Right lobe of liver (tissue), 6 donors: ENCODE measurements at regions not wholly inside any gene's neighbourhood (a gene's known extent, or its start where the extent isn't known, plus 50 kb on each side); places are given as distances from the start of the nearest gene placed in this dataset.

ENCODE experiments used
- ATAC-seq, 4 donors: fragments of 200-7000 bp; cut with Tn5 transposase; one replicate each; pipeline ENCODE4 v1.9.1; 2020; ENCODE audit warnings: mild to moderate bottlenecking in 4 of 4, moderate library complexity in 4 of 4
- DNase-seq, 3 donors: peaks; one replicate each; pipeline ENCODE4 v3.0.0-alpha.2; 2020
- H3K27ac ChIP-seq, 3 donors: fragments of 200-600 bp; one replicate each; pipeline ENCODE4 v1.8.0; 2022
- H3K27me3 ChIP-seq, 2 donors: fragments of 200-600 bp; one replicate each; pipeline ENCODE4 v1.8.0; 2022
- H3K36me3 ChIP-seq, 4 donors: fragments of 200-600 bp; sonication (generic) in 1 of 4; one replicate each; pipeline versions ENCODE4 v1.5.1 to v1.8.0; 2017 to 2022; ENCODE audit warnings: control low read depth in 1 of 4
- H3K4me1 ChIP-seq, 4 donors: fragments of 200-600 bp; sonication (generic) in 1 of 4; one replicate each; pipeline versions ENCODE4 v1.5.1 to v1.8.0; 2017 to 2022; ENCODE audit warnings: control low read depth in 1 of 4
- H3K4me3 ChIP-seq, 3 donors: fragments of 200-600 bp; one replicate each; pipeline ENCODE4 v1.8.0; 2022
- H3K9me3 ChIP-seq, 4 donors: fragments of 200-600 bp; sonication (generic) in 1 of 4; one replicate each; pipeline versions ENCODE4 v1.5.1 to v1.8.0; 2017 to 2022; ENCODE audit warnings: control low read depth in 1 of 4
- CTCF ChIP-seq, 4 donors: fragments of 200-600 bp in 3 of 4; fragments of 450-650 bp in 1 of 4; IDR thresholded peaks; one replicate each; pipeline versions ENCODE4 v1.5.1 to v1.8.0; 2016 to 2022; ENCODE audit warnings: antibody characterized with exemption in 4 of 4, mild to moderate bottlenecking in 2 of 4
- POLR2A ChIP-seq: fragments of 450-650 bp; IDR thresholded peaks from one replicate; pipeline ENCODE4 v1.6.1; 2017; ENCODE audit warnings: antibody characterized with exemption, mild to moderate bottlenecking
- WGBS: methylation state at CpG from one replicate; pipeline ENCODE4 v1.1.6; 2018; ENCODE audit warnings: low coverage, low lambda C conversion rate; ENCODE audit not compliant: insufficient coverage; ENCODE audit errors: missing lambda C conversion rate; 5-methylcytosine and 5-hydroxymethylcytosine counted together
- intact Hi-C, 2 donors: fragments of 100-400 bp; cut with DNase I; formaldehyde crosslinking; loops; one replicate each; pipeline versions ENCODE4 v1.11.2 to v1.14.1; 2022
- donor health status: DM: no; HTN: yes; CAD: no.
- donor health status: DM: no; HTN: no; CAD: no.
- donor health status: DM: no; HTN: no; CAD: no.
- donor health status: DM: no; HTN: yes; CAD: no.
- donor health status: DM: no; HTN: yes; CAD: no.

GRCh38 chr5:85646036-85646435 is 971.7 kb upstream of the COX7C start:
- no peaks in the 10 kb centered on the region for H3K9me3 ChIP-seq
- H3K4me1 ChIP-seq, result no peaks in the 10 kb centered on the region
- DNase-seq, result no peak
- no peaks in the 10 kb centered on the region for H3K36me3 ChIP-seq
- WGBS, result 65% methylated on average over 7 of the region's 7 CpGs
- no peak for ATAC-seq
- H3K27me3 ChIP-seq, result no peaks in the 10 kb centered on the region
- H3K4me3 ChIP-seq, result no peak overlapping the region
- TF ChIP-seq CTCF (IDR thresholded peaks at IDR 0.05) (no peak), POLR2A (no peak)
- intact Hi-C loops, result no loop called here
- H3K27ac ChIP-seq, result no peak overlapping the region

GRCh38 chr5:85646641-85647040 is 971.1 kb upstream of the COX7C start:
- no peaks in the 10 kb centered on the region for H3K9me3 ChIP-seq
- no peak for TF ChIP-seq POLR2A
- no peak for TF ChIP-seq CTCF (IDR thresholded peaks at IDR 0.05)
- no peak overlapping the region for H3K27ac ChIP-seq
- no peaks in the 10 kb centered on the region for H3K36me3 ChIP-seq
- intact Hi-C loops, result no loop called here
- H3K27me3 ChIP-seq, result no peaks in the 10 kb centered on the region
- H3K4me3 ChIP-seq, result no peak overlapping the region
- WGBS, result 68% methylated on average over 2 of the region's 2 CpGs
- no peaks in the 10 kb centered on the region for H3K4me1 ChIP-seq
- ATAC-seq (no peak), DNase-seq (no peak)

- intact Hi-C loops, result no loop called here
- no peak for DNase-seq
- H3K36me3 ChIP-seq, result no peaks in the 10 kb centered on the region
- no peaks in the 10 kb centered on the region for H3K9me3 ChIP-seq
- no peaks in the 10 kb centered on the region for H3K4me1 ChIP-seq
- no peak overlapping the region for H3K27ac ChIP-seq
- TF ChIP-seq POLR2A (no peak), CTCF (IDR thresholded peaks at IDR 0.05) (no peak)
- 70% methylated on average over 14 of the region's 25 CpGs for WGBS
- H3K27me3 ChIP-seq, result no peaks in the 10 kb centered on the region
- no peak overlapping the region for H3K4me3 ChIP-seq
- no peak for ATAC-seq
Measured at GRCh38 chr5:85647349-85648127, 970.2 kb upstream of the COX7C start.

- Histone ChIP-seq H3K9me3 (no peaks in the 10 kb centered on the region), H3K4me3 (no peak overlapping the region), H3K4me1 (no peaks in the 10 kb centered on the region), H3K27ac (no peak overlapping the region), H3K27me3 (no peaks in the 10 kb centered on the region), H3K36me3 (no peaks in the 10 kb centered on the region)
- intact Hi-C loops, result no loop called here
- TF ChIP-seq CTCF (IDR thresholded peaks at IDR 0.05) (no peak), POLR2A (no peak)
- 58% methylated on average over 4 of the region's 4 CpGs for WGBS
- DNase-seq (no peak), ATAC-seq (no peak)
Measured at GRCh38 chr5:85648495-85648894, 969.2 kb upstream of the COX7C start.
